GM18868 (cell line): ENCODE measurements at regions not wholly inside any gene's neighbourhood (a gene's known extent, or its start where the extent isn't known, plus 50 kb on each side); places are given as distances from the start of the nearest gene placed in this dataset.

ENCODE experiments used
- ATAC-seq: cut with Tn5 transposase; IDR thresholded peaks from one replicate; pipeline ENCODE4 v1.9.1; 2021; ENCODE audit warnings: mild to moderate bottlenecking, moderate library complexity; ENCODE audit not compliant: unreplicated experiment

- no peak for ATAC-seq
These were observed 125.7 kb upstream of the RIPOR2 start for GRCh38 chr6:25061289-25061936.

- no peak for ATAC-seq
These were observed 126.5 kb upstream of the RIPOR2 start for GRCh38 chr6:25062070-25062811.

- no peak for ATAC-seq
These were observed 128.2 kb upstream of the RIPOR2 start for GRCh38 chr6:25064006-25064405.

GRCh38 chr6:25065666-25066065, 129.9 kb upstream of the RIPOR2 start:
- ATAC-seq = no peak

- ATAC-seq = no peak
These were observed 130.8 kb upstream of the RIPOR2 start for GRCh38 chr6:25066593-25066992.

GRCh38 chr6:25068866-25069265, 133.1 kb upstream of the RIPOR2 start:
- ATAC-seq = no peak

- peak; percentile 86 for ATAC-seq
These were observed 135.0 kb upstream of the RIPOR2 start for GRCh38 chr6:25070547-25071366.

GRCh38 chr6:25078141-25078540, 142.4 kb upstream of the RIPOR2 start:
- ATAC-seq = no peak

- no peak for ATAC-seq
These were observed 148.2 kb upstream of the RIPOR2 start for GRCh38 chr6:25083784-25084507.

GRCh38 chr6:25084508-25084833, 148.7 kb upstream of the RIPOR2 start:
- no peak for ATAC-seq

- ATAC-seq = peak; percentile 47
These were observed 150.0 kb upstream of the RIPOR2 start for GRCh38 chr6:25085756-25086155.

- ATAC-seq = no peak
These were observed 150.8 kb upstream of the RIPOR2 start for GRCh38 chr6:25086500-25087091.

GRCh38 chr6:25088513-25088912, 152.8 kb upstream of the RIPOR2 start:
- ATAC-seq = no peak

GRCh38 chr6:25089442-25089841, 153.7 kb upstream of the RIPOR2 start:
- ATAC-seq = no peak

- no peak for ATAC-seq
These were observed 159.0 kb upstream of the RIPOR2 start for GRCh38 chr6:25094726-25095125.

GRCh38 chr6:25100288-25100687, 164.5 kb upstream of the RIPOR2 start:
- no peak for ATAC-seq

- no peak for ATAC-seq
These were observed 167.8 kb upstream of the RIPOR2 start for GRCh38 chr6:25103603-25104002.

GRCh38 chr6:25105070-25105925, 169.5 kb upstream of the RIPOR2 start:
- no peak for ATAC-seq

GRCh38 chr6:25107218-25107617, 171.5 kb upstream of the RIPOR2 start:
- no peak for ATAC-seq

- no peak for ATAC-seq
These were observed 167.4 kb upstream of the CARMIL1 start for GRCh38 chr6:25111782-25112181.
